OCI-LY3 (cell line): ENCODE measurements at regions not wholly inside any gene's neighbourhood (a gene's known extent, or its start where the extent isn't known, plus 50 kb on each side); places are given as distances from the start of the nearest gene placed in this dataset.

Experiments used
- EZH2phosphoT487 ChIP-seq: fragments of 200-600 bp; shearing (Covaris generic); IDR thresholded peaks from 2 replicates; pipeline ENCODE4 v1.6.1; 2018; ENCODE audit warnings: antibody characterized with exemption, mixed run types, low read depth
- TF ChIP-seq, protein P1 (sequence below): fragments of 200-600, 300-600 bp; sonication (generic); IDR thresholded peaks from 2 replicates; pipeline ENCODE4 v1.5.1; 2014; ENCODE audit warnings: antibody characterized with exemption, low read length, low read depth

DNA sequence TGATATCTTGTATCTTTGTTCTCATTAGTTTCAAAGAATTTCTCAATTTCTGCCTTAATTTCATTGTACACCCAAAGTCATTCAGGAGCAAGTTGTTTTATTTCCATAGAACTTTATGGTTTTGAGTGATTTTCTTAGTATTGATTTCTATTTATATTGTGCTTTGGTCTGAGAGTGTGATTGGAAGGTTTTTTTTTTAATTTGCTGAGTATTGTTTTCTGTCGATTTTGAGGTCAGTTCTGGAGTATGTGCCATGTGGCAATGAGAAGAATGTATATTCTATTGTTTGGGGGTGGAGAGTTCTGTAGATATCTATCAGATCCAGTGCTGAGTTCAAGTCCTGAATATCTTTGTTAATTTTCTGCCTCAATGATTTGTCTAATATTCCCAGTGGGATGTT lies 138.4 kb downstream of the MOBP start:
- TF ChIP-seq, protein P1, sequence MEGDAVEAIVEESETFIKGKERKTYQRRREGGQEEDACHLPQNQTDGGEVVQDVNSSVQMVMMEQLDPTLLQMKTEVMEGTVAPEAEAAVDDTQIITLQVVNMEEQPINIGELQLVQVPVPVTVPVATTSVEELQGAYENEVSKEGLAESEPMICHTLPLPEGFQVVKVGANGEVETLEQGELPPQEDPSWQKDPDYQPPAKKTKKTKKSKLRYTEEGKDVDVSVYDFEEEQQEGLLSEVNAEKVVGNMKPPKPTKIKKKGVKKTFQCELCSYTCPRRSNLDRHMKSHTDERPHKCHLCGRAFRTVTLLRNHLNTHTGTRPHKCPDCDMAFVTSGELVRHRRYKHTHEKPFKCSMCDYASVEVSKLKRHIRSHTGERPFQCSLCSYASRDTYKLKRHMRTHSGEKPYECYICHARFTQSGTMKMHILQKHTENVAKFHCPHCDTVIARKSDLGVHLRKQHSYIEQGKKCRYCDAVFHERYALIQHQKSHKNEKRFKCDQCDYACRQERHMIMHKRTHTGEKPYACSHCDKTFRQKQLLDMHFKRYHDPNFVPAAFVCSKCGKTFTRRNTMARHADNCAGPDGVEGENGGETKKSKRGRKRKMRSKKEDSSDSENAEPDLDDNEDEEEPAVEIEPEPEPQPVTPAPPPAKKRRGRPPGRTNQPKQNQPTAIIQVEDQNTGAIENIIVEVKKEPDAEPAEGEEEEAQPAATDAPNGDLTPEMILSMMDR: no peak
- no peak for TF ChIP-seq EZH2phosphoT487
